HG02588 (cell line): ENCODE measurements at regions not wholly inside any gene's neighbourhood (a gene's known extent, or its start where the extent isn't known, plus 50 kb on each side); places are given as distances from the start of the nearest gene placed in this dataset.

ENCODE experiments used
- ATAC-seq: cut with Tn5 transposase; IDR thresholded peaks from one replicate; pipeline ENCODE4 v1.9.1; 2021; ENCODE audit warnings: mild to moderate bottlenecking, moderate library complexity; ENCODE audit not compliant: unreplicated experiment

- ATAC-seq, result no peak
Observed at GRCh38 chr10:6305401-6306321, 102.9 kb downstream of the PFKFB3 start.

GRCh38 chr10:6306917-6307316 lies 104.2 kb downstream of the PFKFB3 start:
- ATAC-seq, result no peak

- ATAC-seq, result no peak
Observed at GRCh38 chr10:6309816-6310215, 107.1 kb downstream of the PFKFB3 start.

- ATAC-seq, result no peak
Observed at GRCh38 chr10:6310977-6311376, 108.2 kb downstream of the PFKFB3 start.

GRCh38 chr10:6311700-6312330 lies 109.1 kb downstream of the PFKFB3 start:
- ATAC-seq, result no peak

GRCh38 chr10:6312636-6313035 lies 109.9 kb downstream of the PFKFB3 start:
- no peak for ATAC-seq

- no peak for ATAC-seq
Observed at GRCh38 chr10:6313111-6313895, 110.6 kb downstream of the PFKFB3 start.

GRCh38 chr10:6314620-6315205 lies 112.0 kb downstream of the PFKFB3 start:
- ATAC-seq, result no peak

- ATAC-seq, result no peak
Observed at GRCh38 chr10:6319119-6319518, 116.4 kb downstream of the PFKFB3 start.

- peak; percentile 83 for ATAC-seq
Observed at GRCh38 chr10:6320320-6321010, 117.7 kb downstream of the PFKFB3 start.

GRCh38 chr10:6321880-6322279 lies 119.1 kb downstream of the PFKFB3 start:
- ATAC-seq, result no peak

- no peak for ATAC-seq
Observed at GRCh38 chr10:6322805-6323204, 120.1 kb downstream of the PFKFB3 start.

- ATAC-seq, result no peak
Observed at GRCh38 chr10:6327961-6328698, 125.4 kb downstream of the PFKFB3 start.

- no peak for ATAC-seq
Observed at GRCh38 chr10:6328699-6329423, 126.1 kb downstream of the PFKFB3 start.

- no peak for ATAC-seq
Observed at GRCh38 chr10:6333086-6333485, 130.4 kb downstream of the PFKFB3 start.

GRCh38 chr10:6333973-6334372 lies 131.2 kb downstream of the PFKFB3 start:
- ATAC-seq, result no peak

GRCh38 chr10:6336016-6336415 lies 133.3 kb downstream of the PFKFB3 start:
- ATAC-seq, result no peak

- ATAC-seq, result no peak
Observed at GRCh38 chr10:6337382-6337781, 134.7 kb downstream of the PFKFB3 start.

- no peak for ATAC-seq
Observed at GRCh38 chr10:6338361-6338760, 135.6 kb downstream of the PFKFB3 start.
